ENCODE measurements at regions not wholly inside any gene's neighbourhood (a gene's known extent, or its start where the extent isn't known, plus 50 kb on each side); places are given as distances from the start of the nearest gene placed in this dataset.

DNA sequence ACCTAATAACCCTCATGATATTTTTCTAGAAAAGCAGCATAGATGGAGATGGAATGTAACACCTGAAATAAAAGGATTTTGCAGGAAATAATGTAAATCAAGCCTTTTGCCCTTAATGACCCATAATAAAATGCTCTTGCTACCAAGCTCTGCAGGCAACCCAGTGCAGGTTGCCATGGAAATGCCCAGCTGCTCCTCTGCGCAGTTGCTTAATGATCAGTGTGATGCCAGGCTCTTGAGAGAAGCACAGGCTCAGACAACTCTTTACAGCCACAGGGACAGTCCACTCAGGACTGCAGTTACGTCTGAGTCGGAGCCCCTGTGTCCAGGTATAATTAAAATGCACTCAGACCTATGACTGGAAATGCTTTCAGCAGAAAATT, 165.5 kb downstream of the LACC1 start:
- Histone ChIP-seq H3K4me3 (ENCODE audit: low read length in 3 of 3) (no peak overlapping the region), H3K27ac (ENCODE audit: low read depth in 2 of 2, low read length in 2 of 2) (no peak overlapping the region), H3K36me3 (ENCODE audit: control insufficient read depth in 2 of 3, insufficient read depth in 3 of 3, low read length in 3 of 3) (no peaks in the 10 kb centered on the region), H3K27me3 (ENCODE audit: control insufficient read depth, insufficient read depth, low read length) (no peaks in the 10 kb centered on the region), H3K9ac (ENCODE audit: low read length in 3 of 3) (no peak overlapping the region), H3K9me3 (ENCODE audit: control insufficient read depth in 2 of 3, insufficient read depth in 1 of 3, low read length in 3 of 3) (no peaks in the 10 kb centered on the region), H3K4me1 (ENCODE audit: control insufficient read depth in 2 of 3, insufficient read depth in 2 of 3, low read depth in 1 of 3, low read length in 3 of 3) (no peaks in the 10 kb centered on the region)
- TF ChIP-seq, protein P1, sequence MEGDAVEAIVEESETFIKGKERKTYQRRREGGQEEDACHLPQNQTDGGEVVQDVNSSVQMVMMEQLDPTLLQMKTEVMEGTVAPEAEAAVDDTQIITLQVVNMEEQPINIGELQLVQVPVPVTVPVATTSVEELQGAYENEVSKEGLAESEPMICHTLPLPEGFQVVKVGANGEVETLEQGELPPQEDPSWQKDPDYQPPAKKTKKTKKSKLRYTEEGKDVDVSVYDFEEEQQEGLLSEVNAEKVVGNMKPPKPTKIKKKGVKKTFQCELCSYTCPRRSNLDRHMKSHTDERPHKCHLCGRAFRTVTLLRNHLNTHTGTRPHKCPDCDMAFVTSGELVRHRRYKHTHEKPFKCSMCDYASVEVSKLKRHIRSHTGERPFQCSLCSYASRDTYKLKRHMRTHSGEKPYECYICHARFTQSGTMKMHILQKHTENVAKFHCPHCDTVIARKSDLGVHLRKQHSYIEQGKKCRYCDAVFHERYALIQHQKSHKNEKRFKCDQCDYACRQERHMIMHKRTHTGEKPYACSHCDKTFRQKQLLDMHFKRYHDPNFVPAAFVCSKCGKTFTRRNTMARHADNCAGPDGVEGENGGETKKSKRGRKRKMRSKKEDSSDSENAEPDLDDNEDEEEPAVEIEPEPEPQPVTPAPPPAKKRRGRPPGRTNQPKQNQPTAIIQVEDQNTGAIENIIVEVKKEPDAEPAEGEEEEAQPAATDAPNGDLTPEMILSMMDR (IDR thresholded peaks at IDR 0.05; ENCODE audit: borderline replicate concordance, extremely low read depth, insufficient read depth), result no peak
- DNase-seq, result peak in 3 of 5 donors; percentile 39 to 70 (median 51)
- FAIRE-seq, result no peak
- intact Hi-C loops (cut with DNase I), result loop anchor here (10.0 kb wide), 1 partner anchor 400 kb away; no protein-coding TSS in a partner anchor

DNA sequence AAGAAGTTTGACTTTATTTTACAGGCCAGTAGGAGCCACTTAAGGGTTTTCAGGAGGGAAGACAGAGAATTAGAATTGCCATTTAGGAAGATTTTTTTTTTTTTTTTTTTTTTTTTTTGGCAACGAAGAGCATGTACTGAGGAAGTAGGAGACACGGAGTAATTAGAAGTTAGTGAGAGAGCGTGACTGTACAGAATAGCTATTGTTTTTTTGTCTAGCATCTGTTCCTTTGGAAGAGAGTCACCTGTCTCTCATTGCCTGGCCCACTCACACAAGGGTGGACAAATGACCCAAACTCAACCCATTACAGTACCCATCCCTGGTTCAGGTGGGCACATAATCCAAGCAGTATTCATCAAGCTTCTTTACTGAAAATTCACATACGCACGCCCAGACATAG, 166.7 kb downstream of the LACC1 start:
- H3K9me3 ChIP-seq (ENCODE audit: control insufficient read depth in 2 of 3, insufficient read depth in 1 of 3, low read length in 3 of 3), result no peaks in the 10 kb centered on the region
- no peak for DNase-seq
- TF ChIP-seq, protein P1 (IDR thresholded peaks at IDR 0.05; ENCODE audit: borderline replicate concordance, extremely low read depth, insufficient read depth), result no peak
- H3K36me3 ChIP-seq (ENCODE audit: control insufficient read depth in 2 of 3, insufficient read depth in 3 of 3, low read length in 3 of 3), result no peaks in the 10 kb centered on the region
- no peak overlapping the region for H3K9ac ChIP-seq (ENCODE audit: low read length in 3 of 3)
- intact Hi-C loops (cut with DNase I), result loop anchor here (10.0 kb wide), 1 partner anchor 398 kb away; no protein-coding TSS in a partner anchor
- H3K27ac ChIP-seq (ENCODE audit: low read depth in 2 of 2, low read length in 2 of 2), result no peak overlapping the region
- H3K27me3 ChIP-seq (ENCODE audit: control insufficient read depth, insufficient read depth, low read length), result no peaks in the 10 kb centered on the region
- H3K4me1 ChIP-seq (ENCODE audit: control insufficient read depth in 2 of 3, insufficient read depth in 2 of 3, low read depth in 1 of 3, low read length in 3 of 3), result no peaks in the 10 kb centered on the region
- H3K4me3 ChIP-seq (ENCODE audit: low read length in 3 of 3), result no peak overlapping the region
- FAIRE-seq, result no peak

DNA sequence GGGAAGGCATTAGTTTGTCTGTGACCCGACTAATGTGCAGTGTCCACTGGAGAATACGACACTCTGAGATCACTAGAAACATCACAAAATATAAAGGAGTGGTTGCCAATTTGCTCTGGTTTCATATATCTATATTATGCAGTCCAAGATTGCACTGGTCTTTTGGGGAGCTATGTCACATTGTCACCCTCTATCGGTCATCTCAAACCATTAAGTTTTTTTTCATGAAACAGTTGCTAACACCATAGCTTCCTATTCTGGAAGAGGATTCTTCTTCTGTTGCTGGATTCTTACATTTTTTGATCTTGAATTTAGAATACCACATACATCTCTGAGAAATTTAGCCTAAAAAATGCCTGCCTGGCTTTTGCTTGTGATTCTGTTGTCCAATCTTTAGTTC, 168.6 kb downstream of the LACC1 start:
- TF ChIP-seq, protein P1 (IDR thresholded peaks at IDR 0.05; ENCODE audit: borderline replicate concordance, extremely low read depth, insufficient read depth), result no peak
- peaks cover 0 to 8% (median 4%) of the 10 kb centered on the region in 3 donors for H3K4me1 ChIP-seq (ENCODE audit: control insufficient read depth in 2 of 3, insufficient read depth in 2 of 3, low read depth in 1 of 3, low read length in 3 of 3)
- DNase-seq (no peak), FAIRE-seq (no peak)
- no peaks in the 10 kb centered on the region for H3K9me3 ChIP-seq (ENCODE audit: control insufficient read depth in 2 of 3, insufficient read depth in 1 of 3, low read length in 3 of 3)
- no peaks in the 10 kb centered on the region for H3K27me3 ChIP-seq (ENCODE audit: control insufficient read depth, insufficient read depth, low read length)
- intact Hi-C loops (cut with DNase I), result loop anchor here (10.0 kb wide), 1 partner anchor 396 kb away; no protein-coding TSS in a partner anchor
- no peak overlapping the region for H3K27ac ChIP-seq (ENCODE audit: low read depth in 2 of 2, low read length in 2 of 2)
- no peaks in the 10 kb centered on the region for H3K36me3 ChIP-seq (ENCODE audit: control insufficient read depth in 2 of 3, insufficient read depth in 3 of 3, low read length in 3 of 3)
- H3K4me3 ChIP-seq (ENCODE audit: low read length in 3 of 3), result no peak overlapping the region
- no peak overlapping the region for H3K9ac ChIP-seq (ENCODE audit: low read length in 3 of 3)

Measured in kidney (tissue), 13 donors.